ENCODE measurements at regions not wholly inside any gene's neighbourhood (a gene's known extent, or its start where the extent isn't known, plus 50 kb on each side); places are given as distances from the start of the nearest gene placed in this dataset.

DNA sequence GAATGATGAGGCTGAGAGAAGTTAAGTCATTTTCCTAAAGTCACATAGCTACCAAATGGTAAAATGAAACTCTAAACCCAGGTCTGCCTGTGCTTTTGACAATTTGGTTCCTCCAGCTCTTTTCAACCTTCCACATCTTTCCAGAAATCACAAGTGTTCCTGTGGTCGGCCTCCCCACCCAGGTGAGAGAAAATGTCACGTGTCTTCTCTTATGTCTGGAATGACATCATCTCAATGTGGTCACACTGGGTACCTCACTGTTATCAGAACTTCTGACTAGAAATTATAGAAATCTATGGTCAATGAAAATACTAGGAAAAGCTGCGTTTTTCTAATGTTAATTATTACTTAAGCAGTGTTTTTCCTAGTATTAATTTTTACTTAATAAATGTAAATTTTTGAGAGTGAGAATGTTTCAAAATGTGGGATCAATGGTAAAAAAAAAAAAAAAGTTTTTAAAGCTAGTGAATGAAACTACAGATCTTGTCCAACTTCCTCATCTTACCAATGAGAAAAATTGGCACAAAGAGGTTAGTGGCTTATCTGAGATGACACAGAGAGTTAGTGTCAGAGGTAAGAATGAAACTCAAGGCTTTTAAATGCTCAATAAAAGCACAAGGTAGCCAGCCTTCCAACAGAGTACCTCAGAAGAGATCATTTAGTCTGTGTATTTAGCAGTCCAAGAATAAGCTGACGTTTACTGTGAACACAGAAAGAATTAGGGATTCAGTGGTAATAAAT lies 228.7 kb upstream of the NR4A3 start:
- no peak for DNase-seq

DNA sequence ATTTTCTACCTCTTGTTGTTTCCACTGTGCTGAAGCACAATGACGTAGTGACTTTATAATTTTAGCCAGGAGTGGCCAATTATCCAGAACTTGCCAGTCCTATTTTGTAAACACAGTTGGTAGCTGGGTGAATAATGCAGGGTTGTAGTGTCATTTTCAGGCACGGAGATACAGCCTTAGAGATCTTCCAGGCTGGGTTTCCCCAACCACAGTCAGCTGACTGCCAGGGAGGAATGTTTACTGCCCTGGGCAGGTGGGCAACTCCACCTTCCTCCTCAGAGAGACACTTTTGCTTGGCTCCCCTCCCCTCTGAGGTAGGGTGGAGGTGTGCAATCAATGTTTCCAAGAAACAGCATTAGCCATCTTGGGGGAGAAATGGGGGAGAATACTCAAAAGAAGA lies 228.1 kb upstream of the NR4A3 start:
- no peak for DNase-seq

- DNase-seq, result no peak
Measured at GRCh38 chr9:99594056-99594780, 227.5 kb upstream of the NR4A3 start.

GRCh38 chr9:99595796-99596195 lies 225.9 kb upstream of the NR4A3 start:
- no peak for DNase-seq

GRCh38 chr9:99601571-99602111 lies 220.0 kb upstream of the NR4A3 start:
- no peak for DNase-seq

GRCh38 chr9:99602854-99603253 lies 218.8 kb upstream of the NR4A3 start:
- DNase-seq, result no peak

DNA sequence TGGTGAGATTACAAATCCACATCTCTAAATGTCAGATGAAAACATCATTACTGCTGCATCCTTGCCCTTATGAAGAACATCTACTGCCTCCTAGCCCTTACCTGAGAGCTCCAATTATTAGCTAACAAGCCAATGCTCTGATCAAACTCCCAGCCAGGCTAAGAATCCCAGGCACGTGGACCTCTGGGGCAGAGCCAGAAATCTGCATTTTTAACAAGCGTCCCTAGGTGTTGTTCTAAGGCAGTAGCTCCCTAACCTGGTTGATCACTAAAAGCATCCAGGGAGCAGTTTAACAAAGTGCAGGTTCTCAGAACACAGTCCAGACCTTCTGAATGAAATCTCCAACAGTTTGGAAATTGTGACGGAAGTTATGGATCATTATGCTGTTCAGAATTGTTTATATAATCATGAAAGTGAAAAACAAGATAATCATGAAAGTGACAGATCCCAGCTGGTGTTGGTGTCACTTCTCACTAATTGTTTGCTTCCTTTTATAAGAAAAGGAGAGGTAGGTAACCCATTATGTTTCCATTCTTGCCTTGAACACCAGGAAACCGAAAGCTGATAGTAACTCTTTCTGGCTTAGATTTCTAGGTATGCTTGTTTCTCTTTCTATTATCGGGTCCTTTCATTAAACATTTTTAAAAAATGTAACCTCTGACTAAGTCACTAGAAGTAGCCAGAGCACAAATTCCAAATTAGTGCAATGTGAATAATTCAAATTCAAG lies 216.5 kb upstream of the NR4A3 start:
- no peak for DNase-seq

DNA sequence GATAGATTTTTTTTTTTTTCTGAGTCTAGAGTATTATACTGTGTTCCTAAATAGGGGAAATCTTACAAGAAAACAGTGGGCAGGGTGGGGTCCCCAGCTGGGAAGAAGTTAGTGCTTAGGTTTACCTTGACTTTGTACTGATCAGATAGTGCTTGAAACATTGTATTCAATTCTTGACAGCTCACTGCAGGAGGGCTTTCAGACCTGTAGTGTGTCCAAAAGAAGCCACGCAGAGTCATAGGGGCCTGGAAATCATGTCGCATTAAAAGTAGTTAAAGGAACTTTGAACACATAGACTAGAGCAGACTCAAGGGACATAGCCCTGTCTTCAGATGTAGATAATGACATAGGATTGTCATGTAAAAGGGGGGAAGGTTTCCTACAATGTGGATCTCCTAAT lies 215.4 kb upstream of the NR4A3 start:
- no peak for DNase-seq

DNA sequence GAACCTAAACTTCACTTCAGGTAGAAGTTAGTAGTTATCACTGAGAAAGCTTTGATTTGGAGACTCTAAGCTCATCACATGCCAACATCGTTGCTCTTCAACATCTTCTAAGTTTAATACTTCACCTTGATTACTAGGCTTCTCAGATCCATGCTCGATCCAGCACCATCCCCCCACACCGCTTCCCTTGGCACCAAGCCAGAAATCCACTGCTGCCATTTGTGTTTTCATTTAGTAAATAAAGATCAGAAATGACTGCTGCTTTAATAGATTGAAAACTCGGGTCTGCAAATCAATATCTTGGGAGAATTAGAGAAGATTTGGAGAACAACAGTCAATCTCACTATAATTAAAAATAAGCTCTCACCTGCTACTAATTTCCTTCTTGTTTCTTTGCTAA lies 214.7 kb upstream of the NR4A3 start:
- no peak for DNase-seq

DNA sequence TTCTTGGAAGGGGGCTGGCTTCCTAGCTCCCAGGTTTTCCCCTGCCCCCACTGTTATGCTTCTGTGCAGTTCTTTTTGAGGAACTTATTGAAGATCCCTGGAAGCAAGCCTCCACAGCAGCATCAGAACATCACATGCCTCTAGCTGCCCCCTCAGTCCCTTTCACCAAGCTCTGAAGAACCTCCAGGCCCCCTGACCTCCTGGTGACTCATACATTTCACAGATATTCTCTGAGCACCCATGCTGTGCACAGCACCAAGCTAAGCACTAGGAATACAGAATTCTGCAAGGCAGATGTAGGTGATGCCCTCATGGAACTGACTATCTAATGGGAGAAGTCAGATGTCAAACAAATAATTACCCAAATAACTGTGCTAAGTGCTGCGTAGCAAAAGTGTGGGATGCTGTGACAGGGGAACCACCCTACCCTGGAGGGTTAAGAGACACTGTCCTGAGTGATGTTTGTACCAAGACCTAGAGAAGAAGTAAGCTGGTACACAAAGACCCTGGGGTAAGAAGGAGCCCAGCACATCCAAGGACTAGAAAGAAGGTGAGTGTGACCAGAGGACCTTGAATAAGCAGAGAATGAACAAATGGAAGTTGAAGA lies 213.7 kb upstream of the NR4A3 start:
- no peak for DNase-seq

GRCh38 chr9:99614341-99614740 lies 207.3 kb upstream of the NR4A3 start:
- DNase-seq, result no peak

DNA sequence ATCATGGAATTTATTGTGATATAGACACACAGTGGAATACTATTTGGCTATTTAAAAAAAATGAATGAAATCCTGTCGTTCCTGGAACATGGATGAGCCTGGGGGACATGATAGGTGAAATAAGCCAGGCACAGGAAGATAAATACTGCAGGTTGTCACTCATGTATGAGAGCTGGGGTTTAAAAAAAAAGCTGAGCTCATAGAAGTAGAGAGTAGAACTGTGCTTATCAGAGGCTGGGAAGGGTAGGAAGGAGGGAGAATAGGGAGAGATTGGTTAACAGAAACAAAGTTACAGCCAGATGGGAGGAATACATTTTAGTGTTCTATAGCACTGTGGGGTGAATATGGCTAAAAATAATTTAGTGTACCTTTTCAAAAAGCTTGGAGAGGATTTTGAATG lies 200.6 kb upstream of the NR4A3 start:
- no peak for DNase-seq

DNA sequence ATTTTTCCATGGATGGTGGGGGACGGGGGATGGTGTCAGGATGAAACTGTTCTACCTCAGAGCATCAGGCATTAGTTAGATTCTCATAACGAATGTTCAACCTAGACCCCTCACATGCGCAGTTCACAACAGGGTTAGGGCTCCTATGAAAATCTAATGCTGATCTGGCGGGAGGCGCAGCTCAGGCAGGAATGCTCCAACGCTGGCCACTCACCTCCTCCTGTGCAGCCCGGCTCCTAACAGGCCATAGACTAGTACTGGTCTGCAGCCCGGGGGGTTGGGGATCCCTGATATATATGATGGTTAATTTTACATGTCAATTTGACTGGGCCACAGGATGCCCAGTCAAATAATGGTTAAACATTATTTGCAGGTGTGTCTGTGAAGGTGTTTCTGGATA lies 199.0 kb upstream of the NR4A3 start:
- DNase-seq, result no peak

GRCh38 chr9:99623780-99624364 lies 197.8 kb upstream of the NR4A3 start:
- no peak for DNase-seq

- no peak for DNase-seq
Measured at GRCh38 chr9:99624499-99625233, 197.0 kb upstream of the NR4A3 start.

- no peak for DNase-seq
Measured at GRCh38 chr9:99626426-99626825, 195.3 kb upstream of the NR4A3 start.

DNA sequence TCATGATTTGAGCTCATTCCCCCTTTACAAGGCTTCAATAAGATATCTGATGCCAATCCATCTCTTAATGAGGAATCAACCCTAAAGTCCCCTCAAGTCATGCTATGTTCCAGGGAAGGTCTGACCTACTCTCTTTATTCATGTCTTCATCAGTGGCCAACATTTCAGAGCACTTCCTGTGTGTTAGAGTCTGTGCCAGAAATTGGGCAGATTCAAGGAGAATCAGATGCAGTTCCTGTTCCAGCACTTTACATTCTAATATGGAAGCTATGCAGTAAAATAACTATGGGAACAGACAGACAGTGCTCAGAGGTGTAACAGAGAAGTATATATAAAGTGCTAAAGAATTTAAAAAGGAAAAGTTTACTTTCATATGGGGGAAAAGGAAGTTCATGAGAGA lies 193.4 kb upstream of the NR4A3 start:
- no peak for DNase-seq

DNA sequence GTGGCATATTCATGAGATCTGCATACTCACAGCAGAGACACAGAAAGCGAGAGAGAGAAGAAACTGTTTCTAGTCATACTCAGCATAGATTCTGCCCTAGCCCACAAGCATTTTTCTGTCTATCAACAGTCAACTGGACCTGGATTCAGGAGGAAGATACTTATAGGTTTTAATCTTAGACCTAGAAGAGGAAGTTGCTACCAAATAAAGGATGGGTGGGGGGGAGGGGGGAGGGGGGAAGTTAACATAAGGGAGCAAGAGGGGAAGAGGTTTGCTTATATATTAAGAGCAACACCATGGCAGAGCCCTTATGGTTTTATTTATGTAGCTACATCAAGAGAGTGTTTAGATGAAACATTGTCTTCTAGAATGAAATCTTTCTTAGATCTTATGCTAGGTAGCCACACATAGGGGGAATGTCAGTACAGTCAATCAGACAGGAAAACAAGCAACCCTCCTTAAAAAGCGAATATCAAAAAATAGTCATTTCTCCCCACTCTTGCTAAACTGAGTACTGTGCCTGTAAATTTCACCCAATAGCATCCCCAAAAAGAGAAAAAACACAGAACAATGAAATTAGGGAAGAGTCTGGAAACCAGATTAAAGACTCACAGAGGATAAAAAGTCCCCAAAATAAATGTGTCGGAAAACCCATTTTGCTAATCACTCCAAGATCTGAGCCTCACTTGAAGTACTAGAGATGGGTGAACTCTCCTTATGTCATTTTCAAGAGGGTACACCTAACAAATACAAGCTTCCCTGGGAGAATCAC lies 192.7 kb upstream of the NR4A3 start:
- DNase-seq, result no peak

- DNase-seq, result no peak
Measured at GRCh38 chr9:99632349-99633038, 189.2 kb upstream of the NR4A3 start.

- DNase-seq, result no peak
Measured at GRCh38 chr9:99633265-99633664, 188.4 kb upstream of the NR4A3 start.

- DNase-seq, result no peak
Measured at GRCh38 chr9:99634186-99634585, 187.5 kb upstream of the NR4A3 start.
